ENCODE measurements at regions not wholly inside any gene's neighbourhood (a gene's known extent, or its start where the extent isn't known, plus 50 kb on each side); places are given as distances from the start of the nearest gene placed in this dataset.

- Histone ChIP-seq H3K27ac (ENCODE audit: low read depth in 1 of 2, low read length in 2 of 2) (no peak overlapping the region), H3K27me3 (ENCODE audit: control insufficient read depth in 1 of 2, insufficient read depth in 2 of 2, low read length in 1 of 2) (no peaks in the 10 kb centered on the region), H3K4me3 (ENCODE audit: low read length in 2 of 2) (no peak overlapping the region), H3K4me1 (ENCODE audit: control insufficient read depth in 1 of 2, insufficient read depth in 2 of 2, low read length in 2 of 2) (no peaks in the 10 kb centered on the region), H3K36me3 (ENCODE audit: control insufficient read depth in 1 of 2, insufficient read depth in 2 of 2, low read length in 1 of 2) (no peaks in the 10 kb centered on the region), H3K9me3 (ENCODE audit: control insufficient read depth, low read length) (no peaks in the 10 kb centered on the region)
- WGBS, 2 donors = 90 to 100% methylated on average over 1 of the region's 1 CpG
- intact Hi-C loops (cut with DNase I) = no loop called here
- DNase-seq (no peak), ATAC-seq (ENCODE audit: low FRiP score) (no peak)
Observed at GRCh38 chr1:96038636-96039035, 682.9 kb upstream of the PTBP2 start.

- H3K4me1 ChIP-seq (ENCODE audit: control insufficient read depth in 1 of 2, insufficient read depth in 2 of 2, low read length in 2 of 2) = no peaks in the 10 kb centered on the region
- no peak for ATAC-seq (ENCODE audit: low FRiP score)
- H3K27ac ChIP-seq (ENCODE audit: low read depth in 1 of 2, low read length in 2 of 2) = no peak overlapping the region
- no peaks in the 10 kb centered on the region for H3K27me3 ChIP-seq (ENCODE audit: control insufficient read depth in 1 of 2, insufficient read depth in 2 of 2, low read length in 1 of 2)
- no peak for DNase-seq
- no peaks in the 10 kb centered on the region for H3K9me3 ChIP-seq (ENCODE audit: control insufficient read depth, low read length)
- no peaks in the 10 kb centered on the region for H3K36me3 ChIP-seq (ENCODE audit: control insufficient read depth in 1 of 2, insufficient read depth in 2 of 2, low read length in 1 of 2)
- H3K4me3 ChIP-seq (ENCODE audit: low read length in 2 of 2) = no peak overlapping the region
- intact Hi-C loops (cut with DNase I) = no loop called here
Observed at GRCh38 chr1:96039910-96040309, 681.7 kb upstream of the PTBP2 start.

GRCh38 chr1:96041470-96041869 lies 680.1 kb upstream of the PTBP2 start:
- intact Hi-C loops (cut with DNase I) = no loop called here
- H3K9me3 ChIP-seq (ENCODE audit: control insufficient read depth, low read length) = no peaks in the 10 kb centered on the region
- DNase-seq = no peak
- no peak for ATAC-seq (ENCODE audit: low FRiP score)
- no peak overlapping the region for H3K4me3 ChIP-seq (ENCODE audit: low read length in 2 of 2)
- H3K36me3 ChIP-seq (ENCODE audit: control insufficient read depth in 1 of 2, insufficient read depth in 2 of 2, low read length in 1 of 2) = no peaks in the 10 kb centered on the region
- no peak overlapping the region for H3K27ac ChIP-seq (ENCODE audit: low read depth in 1 of 2, low read length in 2 of 2)
- 83 to 89% methylated on average over 4 of the region's 4 CpGs for WGBS, 2 donors
- no peaks in the 10 kb centered on the region for H3K27me3 ChIP-seq (ENCODE audit: control insufficient read depth in 1 of 2, insufficient read depth in 2 of 2, low read length in 1 of 2)
- H3K4me1 ChIP-seq (ENCODE audit: control insufficient read depth in 1 of 2, insufficient read depth in 2 of 2, low read length in 2 of 2) = no peaks in the 10 kb centered on the region

GRCh38 chr1:96048572-96049212 lies 672.9 kb upstream of the PTBP2 start:
- no peak overlapping the region for H3K4me3 ChIP-seq (ENCODE audit: low read length in 2 of 2)
- H3K27me3 ChIP-seq (ENCODE audit: control insufficient read depth in 1 of 2, insufficient read depth in 2 of 2, low read length in 1 of 2) = no peaks in the 10 kb centered on the region
- DNase-seq (no peak), ATAC-seq (ENCODE audit: low FRiP score) (no peak)
- WGBS, 2 donors = 61 to 69% methylated on average over 2 of the region's 2 CpGs
- H3K9me3 ChIP-seq (ENCODE audit: control insufficient read depth, low read length) = no peaks in the 10 kb centered on the region
- H3K36me3 ChIP-seq (ENCODE audit: control insufficient read depth in 1 of 2, insufficient read depth in 2 of 2, low read length in 1 of 2) = no peaks in the 10 kb centered on the region
- no peak overlapping the region for H3K27ac ChIP-seq (ENCODE audit: low read depth in 1 of 2, low read length in 2 of 2)
- intact Hi-C loops (cut with DNase I) = no loop called here
- no peaks in the 10 kb centered on the region for H3K4me1 ChIP-seq (ENCODE audit: control insufficient read depth in 1 of 2, insufficient read depth in 2 of 2, low read length in 2 of 2)

DNA sequence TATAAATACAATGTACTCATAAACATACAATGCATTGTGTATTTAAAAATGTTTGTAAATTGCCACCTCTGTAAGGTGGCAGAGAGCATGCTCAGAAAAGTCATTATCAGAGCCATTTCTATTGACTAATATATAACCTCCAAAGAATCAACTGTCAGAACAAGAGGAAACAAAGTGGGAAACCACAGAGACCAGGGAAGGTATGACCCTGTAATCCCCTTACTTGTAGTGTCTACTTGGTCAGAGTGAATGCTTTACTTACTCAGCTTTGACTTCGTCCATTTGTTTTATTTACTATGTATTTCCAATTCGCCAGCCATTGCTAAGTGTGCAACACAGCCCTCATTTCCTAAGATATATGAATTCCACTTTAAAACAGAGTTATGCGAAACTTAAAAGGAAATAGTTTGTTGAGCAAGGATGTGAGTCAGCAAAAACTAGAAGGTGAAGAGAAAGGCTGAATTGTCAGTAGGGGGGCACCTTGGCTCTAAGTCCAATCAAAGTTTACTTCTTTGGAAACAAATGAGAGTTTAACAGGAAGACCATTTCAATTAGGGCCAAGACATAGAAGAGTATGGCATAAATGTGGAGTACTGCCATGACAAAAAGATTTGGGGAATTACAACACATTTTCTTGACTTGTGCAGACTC lies 671.7 kb upstream of the PTBP2 start:
- H3K4me3 ChIP-seq (ENCODE audit: low read length in 2 of 2) = no peak overlapping the region
- WGBS, 2 donors = 74 to 83% methylated on average over 3 of the region's 3 CpGs
- H3K36me3 ChIP-seq (ENCODE audit: control insufficient read depth in 1 of 2, insufficient read depth in 2 of 2, low read length in 1 of 2) = no peaks in the 10 kb centered on the region
- no peaks in the 10 kb centered on the region for H3K9me3 ChIP-seq (ENCODE audit: control insufficient read depth, low read length)
- ATAC-seq (ENCODE audit: low FRiP score) = no peak
- H3K27me3 ChIP-seq (ENCODE audit: control insufficient read depth in 1 of 2, insufficient read depth in 2 of 2, low read length in 1 of 2) = no peaks in the 10 kb centered on the region
- no peak overlapping the region for H3K27ac ChIP-seq (ENCODE audit: low read depth in 1 of 2, low read length in 2 of 2)
- H3K4me1 ChIP-seq (ENCODE audit: control insufficient read depth in 1 of 2, insufficient read depth in 2 of 2, low read length in 2 of 2) = no peaks in the 10 kb centered on the region
- no peak for DNase-seq
- intact Hi-C loops (cut with DNase I) = no loop called here

GRCh38 chr1:96059276-96059675 lies 662.3 kb upstream of the PTBP2 start:
- 71 to 76% methylated on average over 1 of the region's 1 CpG for WGBS, 2 donors

DNA sequence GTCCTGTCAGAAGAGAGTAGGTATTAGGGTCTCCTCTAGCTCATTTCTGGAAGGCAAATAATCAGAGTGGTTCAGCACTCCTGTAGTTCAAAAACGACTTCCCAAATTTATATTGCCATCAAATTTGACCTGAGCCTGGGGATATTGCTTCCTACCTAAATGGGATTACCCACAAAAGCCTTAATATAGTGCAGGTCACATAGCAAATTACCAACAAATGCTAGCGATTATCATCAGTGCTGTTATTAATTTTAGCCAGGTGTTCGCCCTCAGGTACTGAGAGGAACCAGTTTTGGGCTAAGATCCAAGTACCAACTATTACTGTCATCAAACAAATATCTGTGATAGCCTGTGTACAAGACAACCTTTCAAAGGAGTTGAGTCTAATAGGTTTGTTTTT lies 661.8 kb upstream of the PTBP2 start:
- WGBS, 2 donors = 88% methylated on average over 3 of the region's 3 CpGs
- H3K27ac ChIP-seq (ENCODE audit: low read depth in 1 of 2, low read length in 2 of 2) = no peak overlapping the region
- H3K36me3 ChIP-seq (ENCODE audit: control insufficient read depth in 1 of 2, insufficient read depth in 2 of 2, low read length in 1 of 2) = no peaks in the 10 kb centered on the region
- H3K9me3 ChIP-seq (ENCODE audit: control insufficient read depth, low read length) = peaks cover 4% of the 10 kb centered on the region
- H3K4me1 ChIP-seq (ENCODE audit: control insufficient read depth in 1 of 2, insufficient read depth in 2 of 2, low read length in 2 of 2) = no peaks in the 10 kb centered on the region
- H3K4me3 ChIP-seq (ENCODE audit: low read length in 2 of 2) = no peak overlapping the region
- no peak for ATAC-seq (ENCODE audit: low FRiP score)
- DNase-seq = no peak
- no peaks in the 10 kb centered on the region for H3K27me3 ChIP-seq (ENCODE audit: control insufficient read depth in 1 of 2, insufficient read depth in 2 of 2, low read length in 1 of 2)
- intact Hi-C loops (cut with DNase I) = no loop called here

More at GRCh38 chr1:96059276-96059675, 662.3 kb upstream of the PTBP2 start:
- Histone ChIP-seq H3K4me3 (ENCODE audit: low read length in 2 of 2) (no peak overlapping the region), H3K36me3 (ENCODE audit: control insufficient read depth in 1 of 2, insufficient read depth in 2 of 2, low read length in 1 of 2) (no peaks in the 10 kb centered on the region), H3K4me1 (ENCODE audit: control insufficient read depth in 1 of 2, insufficient read depth in 2 of 2, low read length in 2 of 2) (no peaks in the 10 kb centered on the region), H3K27me3 (ENCODE audit: control insufficient read depth in 1 of 2, insufficient read depth in 2 of 2, low read length in 1 of 2) (no peaks in the 10 kb centered on the region), H3K9me3 (ENCODE audit: control insufficient read depth, low read length) (peaks cover 4% of the 10 kb centered on the region), H3K27ac (ENCODE audit: low read depth in 1 of 2, low read length in 2 of 2) (no peak overlapping the region)
- DNase-seq = no peak
- ATAC-seq (ENCODE audit: low FRiP score) = no peak
- intact Hi-C loops (cut with DNase I) = no loop called here

DNA sequence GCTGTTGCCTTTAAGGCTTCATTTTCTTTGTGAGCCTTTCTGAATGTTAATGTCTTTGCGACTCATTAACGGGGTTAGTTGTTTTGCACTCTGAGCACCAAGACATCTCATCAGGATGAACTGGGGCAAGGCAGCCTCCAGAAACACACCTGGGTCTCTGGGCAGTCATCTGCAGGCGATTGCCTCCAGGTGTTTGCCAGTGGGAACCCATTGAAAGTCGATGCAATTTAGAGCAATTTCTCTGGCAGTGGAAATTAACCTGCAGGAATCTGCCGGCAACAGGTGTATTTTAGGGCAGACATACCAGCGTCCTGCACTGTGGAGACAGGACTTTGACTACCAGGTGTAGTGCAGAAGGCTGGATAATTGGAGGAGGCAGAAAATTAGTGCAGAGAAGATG lies 661.0 kb upstream of the PTBP2 start:
- intact Hi-C loops (cut with DNase I) = no loop called here
- H3K9me3 ChIP-seq (ENCODE audit: control insufficient read depth, low read length) = peaks cover 4% of the 10 kb centered on the region
- H3K36me3 ChIP-seq (ENCODE audit: control insufficient read depth in 1 of 2, insufficient read depth in 2 of 2, low read length in 1 of 2) = no peaks in the 10 kb centered on the region
- ATAC-seq (ENCODE audit: low FRiP score) (no peak), DNase-seq (no peak)
- H3K27me3 ChIP-seq (ENCODE audit: control insufficient read depth in 1 of 2, insufficient read depth in 2 of 2, low read length in 1 of 2) = no peaks in the 10 kb centered on the region
- H3K4me1 ChIP-seq (ENCODE audit: control insufficient read depth in 1 of 2, insufficient read depth in 2 of 2, low read length in 2 of 2) = no peaks in the 10 kb centered on the region
- WGBS, 2 donors = 47 to 50% methylated on average over 6 of the region's 6 CpGs
- H3K27ac ChIP-seq (ENCODE audit: low read depth in 1 of 2, low read length in 2 of 2) = no peak overlapping the region
- no peak overlapping the region for H3K4me3 ChIP-seq (ENCODE audit: low read length in 2 of 2)

DNA sequence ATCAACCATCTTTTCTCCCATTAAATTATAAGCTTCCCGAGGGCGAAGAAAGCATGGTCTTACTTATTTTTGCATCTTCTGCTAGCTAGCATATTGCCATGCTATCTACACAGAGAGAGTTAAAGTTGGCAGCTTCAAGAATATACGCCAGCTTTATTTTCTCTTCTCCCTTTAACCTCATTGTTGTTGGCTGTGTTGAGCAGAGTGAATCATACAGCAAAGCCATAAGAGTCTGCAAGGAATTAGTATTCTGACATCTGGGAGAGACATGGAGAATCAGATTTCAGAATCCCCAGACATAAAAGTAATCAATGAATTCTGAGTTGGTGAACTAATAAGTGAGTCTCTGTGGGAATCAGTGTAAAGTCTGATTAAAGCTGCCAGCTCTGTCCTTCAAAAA lies 649.6 kb upstream of the PTBP2 start:
- Histone ChIP-seq H3K27ac (ENCODE audit: low read depth in 1 of 2, low read length in 2 of 2) (no peak overlapping the region), H3K36me3 (ENCODE audit: control insufficient read depth in 1 of 2, insufficient read depth in 2 of 2, low read length in 1 of 2) (no peaks in the 10 kb centered on the region), H3K27me3 (ENCODE audit: control insufficient read depth in 1 of 2, insufficient read depth in 2 of 2, low read length in 1 of 2) (no peaks in the 10 kb centered on the region), H3K4me1 (ENCODE audit: control insufficient read depth in 1 of 2, insufficient read depth in 2 of 2, low read length in 2 of 2) (no peaks in the 10 kb centered on the region), H3K9me3 (ENCODE audit: control insufficient read depth, low read length) (peaks cover 2% of the 10 kb centered on the region), H3K4me3 (ENCODE audit: low read length in 2 of 2) (no peak overlapping the region)
- intact Hi-C loops (cut with DNase I) = no loop called here
- ATAC-seq (ENCODE audit: low FRiP score) = no peak
- 50 to 54% methylated on average over 3 of the region's 3 CpGs for WGBS, 2 donors
- no peak for DNase-seq
